A549 (cell line): ENCODE measurements at regions not wholly inside any gene's neighbourhood (a gene's known extent, or its start where the extent isn't known, plus 50 kb on each side); places are given as distances from the start of the nearest gene placed in this dataset.

Experiments
- ATAC-seq, 2 experiments: fragments of 200-7000 bp in 1 of 2; fragments of >200 bp in 1 of 2; cut with Nextera tagmentation in 1 of 2; cut with Tn5 transposase in 1 of 2; 3 replicates each; pipeline versions ENCODE4 v1.8.0 to v1.9.1; 2018 to 2020; ENCODE audit warnings: mild to moderate bottlenecking in 1 of 2, moderate library complexity in 1 of 2
- CTCF ChIA-PET: fragments of 300-600 bp; sonication (Branson Sonifier 250); formaldehyde crosslinking; extraction: SDS; loops from one replicate; lab custom pipeline; 2021; ENCODE audit warnings: antibody characterized with exemption, inconsistent platforms; lab: Yijun Ruan, JAX
- POLR2A ChIA-PET: fragments of 350-600 bp; formaldehyde crosslinking; extraction: SDS; loops from one replicate; lab custom pipeline; 2021; ENCODE audit warnings: antibody characterized with exemption, inconsistent platforms; lab: Yijun Ruan, JAX
- DNase-seq, 2 experiments: peaks; one replicate each; pipeline versions ENCODE4 v3.0.0 to v3.0.0-alpha.2; 2011 to 2016; ENCODE audit warnings: low read depth in 1 of 2, low spot score in 1 of 2
- FAIRE-seq: peaks from 2 replicates; lab custom pipeline; 2011; peaks lifted over from hg19 to GRCh38; lab: Jason Lieb, UNC
- H3K27ac ChIP-seq, 2 experiments: fragments of >200 bp; sonication (Bioruptor Twin); formaldehyde crosslinking; 3 replicates each; pipeline ENCODE4 v1.5.1; 2016 to 2017
- H3K4me1 ChIP-seq: fragments of >200 bp; sonication (Bioruptor Twin); formaldehyde crosslinking; 3 replicates; pipeline ENCODE4 v1.6.1; 2016
- H3K4me2 ChIP-seq: fragments of >200 bp; sonication (Bioruptor Twin); formaldehyde crosslinking; 3 replicates; pipeline ENCODE4 v1.6.1; 2016
- H3K4me3 ChIP-seq: fragments of >200 bp; sonication (Bioruptor Twin); formaldehyde crosslinking; 3 replicates; pipeline ENCODE4 v1.5.1; 2016
- H3K9me3 ChIP-seq: fragments of >200 bp; sonication (Bioruptor Twin); formaldehyde crosslinking; 3 replicates; pipeline ENCODE4 v1.6.1; 2016
- CEBPB ChIP-seq, 2 experiments: fragments of >200 bp in 1 of 2; sonication (Bioruptor Twin) in 1 of 2; formaldehyde crosslinking in 1 of 2; IDR thresholded peaks; 2 replicates each; pipeline ENCODE4 v1.6.1; 2012 to 2016
- CHD4 ChIP-seq: fragments of 200-600 bp; sonication (generic); IDR thresholded peaks from 2 replicates; pipeline ENCODE4 v1.6.1; 2016; ENCODE audit warnings: antibody characterized with exemption, mild to moderate bottlenecking, borderline replicate concordance
- CTCF ChIP-seq: fragments of >200 bp; sonication (Bioruptor Twin); formaldehyde crosslinking; IDR thresholded peaks from 3 replicates; pipeline ENCODE4 v1.5.1; 2016
- EHMT2 ChIP-seq: fragments of 200-600 bp; sonication (generic); IDR thresholded peaks from 2 replicates; pipeline ENCODE4 v1.6.1; 2016; ENCODE audit warnings: antibody characterized with exemption, low read depth, mild to moderate bottlenecking, moderate library complexity
- FOSB ChIP-seq: fragments of 250-450 bp; sonication (Bioruptor Pico); IDR thresholded peaks from 2 replicates; pipeline ENCODE4 v1.5.0; 2020; ENCODE audit warnings: mild to moderate bottlenecking, moderate library complexity
- FOXS1 ChIP-seq: fragments of 250-450 bp; sonication (Bioruptor Pico); IDR thresholded peaks from 2 replicates; pipeline ENCODE4 v1.5.0; 2020; ENCODE audit warnings: mild to moderate bottlenecking, moderate library complexity
- GATA3 ChIP-seq: IDR thresholded peaks from 2 replicates; pipeline ENCODE4 v1.6.1; 2012; ENCODE audit warnings: borderline replicate concordance
- HES2 ChIP-seq: fragments of >200 bp; sonication (Bioruptor Twin); formaldehyde crosslinking; IDR thresholded peaks from 2 replicates; pipeline ENCODE4 v1.6.1; 2016
- HOXA7 ChIP-seq: fragments of 250-450 bp; sonication (Bioruptor Pico); IDR thresholded peaks from 2 replicates; pipeline ENCODE4 v1.5.0; 2020; ENCODE audit warnings: mild to moderate bottlenecking, moderate library complexity
- JUNB ChIP-seq: fragments of >200 bp; sonication (Bioruptor Twin); formaldehyde crosslinking; IDR thresholded peaks from 2 replicates; pipeline ENCODE4 v1.6.1; 2016
- KDM1A ChIP-seq: fragments of 200-600 bp; sonication (generic); IDR thresholded peaks from 2 replicates; pipeline ENCODE4 v1.6.1; 2016; ENCODE audit warnings: low read depth, mild to moderate bottlenecking
- KDM5A ChIP-seq: fragments of 200-600 bp; sonication (generic); IDR thresholded peaks from 2 replicates; pipeline ENCODE4 v1.6.1; 2016; ENCODE audit warnings: antibody characterized with exemption, mild to moderate bottlenecking
- MYC ChIP-seq: IDR thresholded peaks from 2 replicates; pipeline ENCODE4 v1.6.1; 2012; ENCODE audit warnings: mild to moderate bottlenecking, inconsistent platforms, low read length, improper control_type of control experiment, borderline replicate concordance
- NFE2L2 ChIP-seq: fragments of 150-350 bp; conservative IDR thresholded peaks from 2 replicates; pipeline ENCODE4 v1.6.1; 2014; ENCODE audit warnings: low read length
- NPAS2 ChIP-seq: fragments of 250-450 bp; sonication (Bioruptor Pico); IDR thresholded peaks from 2 replicates; pipeline ENCODE4 v1.8.0; 2022; ENCODE audit warnings: mild to moderate bottlenecking, moderate library complexity, borderline replicate concordance
- NR3C1 ChIP-seq: fragments of >200 bp; sonication (Bioruptor Twin); formaldehyde crosslinking; IDR thresholded peaks from 3 replicates; pipeline ENCODE4 v1.6.1; 2017
- PBX3 ChIP-seq: IDR thresholded peaks from 2 replicates; pipeline ENCODE4 v1.6.1; 2012
- RCOR1 ChIP-seq: fragments of 150-350 bp; IDR thresholded peaks from 2 replicates; pipeline ENCODE4 v1.6.1; 2014; ENCODE audit warnings: antibody characterized with exemption, low read length, low read depth
- RFX5 ChIP-seq: fragments of 450-650 bp; IDR thresholded peaks from 2 replicates; pipeline ENCODE4 v1.7.1; 2014; ENCODE audit warnings: antibody characterized with exemption, mild to moderate bottlenecking, moderate library complexity
- TFCP2L1 ChIP-seq: fragments of 250-450 bp; sonication (Bioruptor Pico); IDR thresholded peaks from 2 replicates; pipeline ENCODE4 v1.5.0; 2021; ENCODE audit warnings: mild to moderate bottlenecking
- TP53 ChIP-seq: fragments of 250-450 bp; sonication (Bioruptor Pico); IDR thresholded peaks from 2 replicates; pipeline ENCODE4 v1.5.0; 2021; ENCODE audit warnings: mild to moderate bottlenecking, moderate library complexity
- ZNF302 ChIP-seq: fragments of 250-450 bp; sonication (Bioruptor Pico); IDR thresholded peaks from 2 replicates; pipeline ENCODE4 v1.9.0; 2021; ENCODE audit warnings: inconsistent platforms, mild to moderate bottlenecking, moderate library complexity
- WGBS: methylation state at CpG from one replicate; pipeline ENCODE4 v1.1.6; 2017; ENCODE audit errors: missing lambda C conversion rate; 5-methylcytosine and 5-hydroxymethylcytosine counted together
- TF ChIP-seq, protein P1 (sequence below): fragments of >200 bp; sonication (Bioruptor Twin); formaldehyde crosslinking; IDR thresholded peaks from 3 replicates; pipeline ENCODE4 v1.6.1; 2016
- TF ChIP-seq, protein P2 (sequence below): fragments of 450-650 bp; IDR thresholded peaks from 2 replicates; pipeline ENCODE4 v1.6.1; 2014; ENCODE audit warnings: antibody characterized with exemption
- TF ChIP-seq, protein P3 (sequence below): fragments of 200-600 bp; sonication (generic); IDR thresholded peaks from 2 replicates; pipeline ENCODE4 v1.6.1; 2016; ENCODE audit warnings: antibody characterized with exemption, mild to moderate bottlenecking, moderate library complexity
- TF ChIP-seq, protein P4 (sequence below): IDR thresholded peaks from 2 replicates; pipeline ENCODE4 v1.6.1; 2012; ENCODE audit warnings: low read depth, borderline replicate concordance

GRCh38 chr5:17929171-17929570 is 294.9 kb downstream of the TAF11L14 start:
- TF ChIP-seq CHD4 (no peak), NPAS2 (CRISPR knock-in tag) (no peak), FOSB (CRISPR knock-in tag) (no peak), GATA3 (no peak), CEBPB (IDR thresholded peaks at IDR 0.05) (no peak), CTCF (no peak), TP53 (CRISPR knock-in tag) (no peak), KDM1A (no peak), TFCP2L1 (CRISPR knock-in tag) (no peak), KDM5A (no peak), MYC (no peak), NR3C1 (no peak)
- TF ChIP-seq, protein P1, sequence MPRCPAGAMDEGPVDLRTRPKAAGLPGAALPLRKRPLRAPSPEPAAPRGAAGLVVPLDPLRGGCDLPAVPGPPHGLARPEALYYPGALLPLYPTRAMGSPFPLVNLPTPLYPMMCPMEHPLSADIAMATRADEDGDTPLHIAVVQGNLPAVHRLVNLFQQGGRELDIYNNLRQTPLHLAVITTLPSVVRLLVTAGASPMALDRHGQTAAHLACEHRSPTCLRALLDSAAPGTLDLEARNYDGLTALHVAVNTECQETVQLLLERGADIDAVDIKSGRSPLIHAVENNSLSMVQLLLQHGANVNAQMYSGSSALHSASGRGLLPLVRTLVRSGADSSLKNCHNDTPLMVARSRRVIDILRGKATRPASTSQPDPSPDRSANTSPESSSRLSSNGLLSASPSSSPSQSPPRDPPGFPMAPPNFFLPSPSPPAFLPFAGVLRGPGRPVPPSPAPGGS: no peak
- FAIRE-seq (no peak), ATAC-seq (no peak), DNase-seq (no peak)
- CTCF ChIA-PET: no interaction called here
- WGBS: 54% methylated on average over 1 of the region's 1 CpG
- H3K4me2 ChIP-seq: no peak overlapping the region
- H3K4me1 ChIP-seq: no peaks in the 10 kb centered on the region
- H3K9me3 ChIP-seq: peaks cover 20% of the 10 kb centered on the region
- POLR2A ChIA-PET: interaction anchor here (1.0 kb wide), 1 partner anchor 18 kb away, joined by 4 read pairs; no protein-coding TSS in a partner anchor
- H3K27ac ChIP-seq: no peak overlapping the region
- no peak overlapping the region for H3K4me3 ChIP-seq

GRCh38 chr5:17930346-17930745 is 296.1 kb downstream of the TAF11L14 start:
- ATAC-seq: no peak
- CTCF ChIA-PET: no interaction called here
- no peak overlapping the region for H3K4me3 ChIP-seq
- POLR2A ChIA-PET: no interaction called here
- H3K9me3 ChIP-seq: peaks cover 25% of the 10 kb centered on the region
- no peak for DNase-seq
- no peaks in the 10 kb centered on the region for H3K4me1 ChIP-seq
- no peak overlapping the region for H3K27ac ChIP-seq
- FAIRE-seq: no peak
- no peak overlapping the region for H3K4me2 ChIP-seq
- no peak for TF ChIP-seq PBX3
- TF ChIP-seq, protein P2, sequence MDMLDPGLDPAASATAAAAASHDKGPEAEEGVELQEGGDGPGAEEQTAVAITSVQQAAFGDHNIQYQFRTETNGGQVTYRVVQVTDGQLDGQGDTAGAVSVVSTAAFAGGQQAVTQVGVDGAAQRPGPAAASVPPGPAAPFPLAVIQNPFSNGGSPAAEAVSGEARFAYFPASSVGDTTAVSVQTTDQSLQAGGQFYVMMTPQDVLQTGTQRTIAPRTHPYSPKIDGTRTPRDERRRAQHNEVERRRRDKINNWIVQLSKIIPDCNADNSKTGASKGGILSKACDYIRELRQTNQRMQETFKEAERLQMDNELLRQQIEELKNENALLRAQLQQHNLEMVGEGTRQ: no peak
- no peak for TF ChIP-seq ZNF302 (CRISPR knock-in tag)
- no peak for TF ChIP-seq NFE2L2
- no peak for TF ChIP-seq FOXS1
- no peak for TF ChIP-seq RFX5
- no peak for TF ChIP-seq HOXA7 (CRISPR knock-in tag)
- TF ChIP-seq, protein P3, sequence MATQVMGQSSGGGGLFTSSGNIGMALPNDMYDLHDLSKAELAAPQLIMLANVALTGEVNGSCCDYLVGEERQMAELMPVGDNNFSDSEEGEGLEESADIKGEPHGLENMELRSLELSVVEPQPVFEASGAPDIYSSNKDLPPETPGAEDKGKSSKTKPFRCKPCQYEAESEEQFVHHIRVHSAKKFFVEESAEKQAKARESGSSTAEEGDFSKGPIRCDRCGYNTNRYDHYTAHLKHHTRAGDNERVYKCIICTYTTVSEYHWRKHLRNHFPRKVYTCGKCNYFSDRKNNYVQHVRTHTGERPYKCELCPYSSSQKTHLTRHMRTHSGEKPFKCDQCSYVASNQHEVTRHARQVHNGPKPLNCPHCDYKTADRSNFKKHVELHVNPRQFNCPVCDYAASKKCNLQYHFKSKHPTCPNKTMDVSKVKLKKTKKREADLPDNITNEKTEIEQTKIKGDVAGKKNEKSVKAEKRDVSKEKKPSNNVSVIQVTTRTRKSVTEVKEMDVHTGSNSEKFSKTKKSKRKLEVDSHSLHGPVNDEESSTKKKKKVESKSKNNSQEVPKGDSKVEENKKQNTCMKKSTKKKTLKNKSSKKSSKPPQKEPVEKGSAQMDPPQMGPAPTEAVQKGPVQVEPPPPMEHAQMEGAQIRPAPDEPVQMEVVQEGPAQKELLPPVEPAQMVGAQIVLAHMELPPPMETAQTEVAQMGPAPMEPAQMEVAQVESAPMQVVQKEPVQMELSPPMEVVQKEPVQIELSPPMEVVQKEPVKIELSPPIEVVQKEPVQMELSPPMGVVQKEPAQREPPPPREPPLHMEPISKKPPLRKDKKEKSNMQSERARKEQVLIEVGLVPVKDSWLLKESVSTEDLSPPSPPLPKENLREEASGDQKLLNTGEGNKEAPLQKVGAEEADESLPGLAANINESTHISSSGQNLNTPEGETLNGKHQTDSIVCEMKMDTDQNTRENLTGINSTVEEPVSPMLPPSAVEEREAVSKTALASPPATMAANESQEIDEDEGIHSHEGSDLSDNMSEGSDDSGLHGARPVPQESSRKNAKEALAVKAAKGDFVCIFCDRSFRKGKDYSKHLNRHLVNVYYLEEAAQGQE: no peak
- TF ChIP-seq GATA3: no peak
- no peak for TF ChIP-seq TFCP2L1 (CRISPR knock-in tag)
- no peak for TF ChIP-seq RCOR1
- TF ChIP-seq NR3C1: no peak
- no peak for TF ChIP-seq CTCF
- TF ChIP-seq JUNB: no peak
- TF ChIP-seq TP53 (CRISPR knock-in tag): no peak
- TF ChIP-seq EHMT2: no peak
- TF ChIP-seq, protein P4, sequence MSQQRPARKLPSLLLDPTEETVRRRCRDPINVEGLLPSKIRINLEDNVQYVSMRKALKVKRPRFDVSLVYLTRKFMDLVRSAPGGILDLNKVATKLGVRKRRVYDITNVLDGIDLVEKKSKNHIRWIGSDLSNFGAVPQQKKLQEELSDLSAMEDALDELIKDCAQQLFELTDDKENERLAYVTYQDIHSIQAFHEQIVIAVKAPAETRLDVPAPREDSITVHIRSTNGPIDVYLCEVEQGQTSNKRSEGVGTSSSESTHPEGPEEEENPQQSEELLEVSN: no peak
- no peak for TF ChIP-seq HES2
